ENCODE measurements at regions not wholly inside any gene's neighbourhood (a gene's known extent, or its start where the extent isn't known, plus 50 kb on each side); places are given as distances from the start of the nearest gene placed in this dataset.

- in situ Hi-C loops (cut with MboI; ENCODE audit: low pct_unique_long_range_greater_than_20kb, low sequenced_read_pairs, unreplicated experiment) = no loop called here
- no peak for DNase-seq (ENCODE audit: low spot score)
- no peak for TF ChIP-seq CTCF (IDR thresholded peaks at IDR 0.05; ENCODE audit: extremely low read depth, insufficient read depth, missing control alignments)
Observed at GRCh38 chr5:2588850-2589501, 162.5 kb downstream of the IRX2 start.

- no peak for DNase-seq (ENCODE audit: low spot score)
- TF ChIP-seq CTCF (IDR thresholded peaks at IDR 0.05; ENCODE audit: extremely low read depth, insufficient read depth, missing control alignments) = no peak
- in situ Hi-C loops (cut with MboI; ENCODE audit: low pct_unique_long_range_greater_than_20kb, low sequenced_read_pairs, unreplicated experiment) = no loop called here
Observed at GRCh38 chr5:2587189-2588031, 164.1 kb downstream of the IRX2 start.

- DNase-seq (ENCODE audit: low spot score) = no peak
- no peak for TF ChIP-seq CTCF (IDR thresholded peaks at IDR 0.05; ENCODE audit: extremely low read depth, insufficient read depth, missing control alignments)
- in situ Hi-C loops (cut with MboI; ENCODE audit: low pct_unique_long_range_greater_than_20kb, low sequenced_read_pairs, unreplicated experiment) = no loop called here
Observed at GRCh38 chr5:2586016-2586715, 165.3 kb downstream of the IRX2 start.

GRCh38 chr5:2584579-2585269, 166.8 kb downstream of the IRX2 start:
- in situ Hi-C loops (cut with MboI; ENCODE audit: low pct_unique_long_range_greater_than_20kb, low sequenced_read_pairs, unreplicated experiment) = no loop called here
- no peak for TF ChIP-seq CTCF (IDR thresholded peaks at IDR 0.05; ENCODE audit: extremely low read depth, insufficient read depth, missing control alignments)
- DNase-seq (ENCODE audit: low spot score) = no peak

- in situ Hi-C loops (cut with MboI; ENCODE audit: low pct_unique_long_range_greater_than_20kb, low sequenced_read_pairs, unreplicated experiment) = no loop called here
- TF ChIP-seq CTCF (IDR thresholded peaks at IDR 0.05; ENCODE audit: extremely low read depth, insufficient read depth, missing control alignments) = no peak
- DNase-seq (ENCODE audit: low spot score) = no peak
Observed at GRCh38 chr5:2582507-2582906, 169.0 kb downstream of the IRX2 start.

- no peak for TF ChIP-seq CTCF (IDR thresholded peaks at IDR 0.05; ENCODE audit: extremely low read depth, insufficient read depth, missing control alignments)
- in situ Hi-C loops (cut with MboI; ENCODE audit: low pct_unique_long_range_greater_than_20kb, low sequenced_read_pairs, unreplicated experiment) = no loop called here
- no peak for DNase-seq (ENCODE audit: low spot score)
Observed at GRCh38 chr5:2582106-2582505, 169.4 kb downstream of the IRX2 start.

Data from GM13977 (cell line).